HL-60 (cell line): ENCODE measurements at regions not wholly inside any gene's neighbourhood (a gene's known extent, or its start where the extent isn't known, plus 50 kb on each side); places are given as distances from the start of the nearest gene placed in this dataset.

ENCODE experiments used
- DNase-seq, 2 experiments: peaks; one replicate each; pipeline ENCODE4 v3.0.0-alpha.2; 2010 to 2020; ENCODE audit warnings: low read depth in 1 of 2, low spot score in 1 of 2
- H3K27ac ChIP-seq: fragments of 250-450 bp; sonication (Bioruptor Pico); replicated peaks from 2 replicates; pipeline ENCODE4 v1.5.1; 2020; ENCODE audit warnings: mild to moderate bottlenecking, moderate library complexity
- H3K27me3 ChIP-seq: fragments of 250-450 bp; sonication (Bioruptor Pico); 2 replicates; pipeline ENCODE4 v1.5.1; 2021; ENCODE audit warnings: mild to moderate bottlenecking, moderate library complexity; ENCODE audit not compliant: insufficient read depth, poor library complexity, severe bottlenecking
- H3K4me3 ChIP-seq: replicated peaks from 2 replicates; pipeline ENCODE4 v1.5.1; 2011; ENCODE audit warnings: mild to moderate bottlenecking, control low read depth, low read length; ENCODE audit not compliant: insufficient read depth
- CTCF ChIP-seq: IDR thresholded peaks from one replicate; pipeline ENCODE4 v1.5.1; 2011; ENCODE audit warnings: low read length, control low read depth, inconsistent platforms; ENCODE audit not compliant: insufficient read depth
- GABPA ChIP-seq: IDR thresholded peaks from 2 replicates; pipeline ENCODE4 v1.6.1; 2012; ENCODE audit warnings: low read depth
- POLR2AphosphoS5 ChIP-seq: IDR thresholded peaks from 2 replicates; pipeline ENCODE4 v1.6.1; 2012; ENCODE audit warnings: low read depth
- SPI1 ChIP-seq: IDR thresholded peaks from 2 replicates; pipeline ENCODE4 v1.6.1; 2012; ENCODE audit warnings: low read depth, mild to moderate bottlenecking, borderline replicate concordance
- TF ChIP-seq, protein P1 (sequence below): IDR thresholded peaks from 2 replicates; pipeline ENCODE4 v1.6.1; 2012; ENCODE audit warnings: low read depth; ENCODE audit not compliant: insufficient replicate concordance

DNA sequence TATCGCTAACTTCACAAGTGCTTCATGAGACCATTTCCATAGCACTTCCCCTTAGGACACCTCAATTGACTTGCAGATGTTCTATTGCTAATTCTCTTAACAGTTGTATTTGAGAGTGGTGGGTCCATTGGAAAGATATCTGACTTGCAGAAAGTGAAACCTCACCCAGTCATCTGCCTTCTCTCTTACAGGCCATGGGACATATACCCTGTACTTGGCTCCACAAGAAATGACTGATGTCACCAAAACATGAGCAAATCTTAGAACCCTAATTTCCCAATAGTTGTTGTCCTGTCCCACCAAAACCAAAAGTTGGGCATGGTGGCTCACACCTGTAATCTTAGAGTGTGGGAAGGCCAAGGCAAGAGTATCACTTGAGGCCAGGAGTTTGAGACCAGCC, 101.9 kb upstream of the MAML3 start:
- Histone ChIP-seq H3K27ac (no peak overlapping the region), H3K4me3 (no peak overlapping the region)

DNA sequence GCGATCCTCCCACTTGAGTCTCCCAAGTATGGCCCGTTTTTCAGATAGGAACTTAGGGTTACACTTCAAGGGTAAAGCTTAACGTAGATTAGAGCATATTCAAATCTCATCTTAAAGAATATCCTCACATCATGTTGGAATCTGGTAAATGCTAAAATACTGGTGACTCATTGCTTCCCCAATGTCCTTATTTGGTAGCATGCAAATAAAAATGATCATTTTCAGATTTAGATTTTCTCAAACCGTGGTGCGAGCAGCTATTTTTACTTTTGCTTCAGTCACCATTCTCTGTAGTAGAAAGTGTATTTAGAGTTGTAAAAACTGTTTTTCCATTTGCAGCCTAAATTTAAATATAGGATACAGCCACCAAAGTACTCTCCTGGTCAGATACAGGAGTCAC, 101.5 kb upstream of the MAML3 start:
- Histone ChIP-seq H3K27ac (no peak overlapping the region), H3K27me3 (no peaks in the 10 kb centered on the region), H3K4me3 (no peak overlapping the region)
- TF ChIP-seq, protein P1, sequence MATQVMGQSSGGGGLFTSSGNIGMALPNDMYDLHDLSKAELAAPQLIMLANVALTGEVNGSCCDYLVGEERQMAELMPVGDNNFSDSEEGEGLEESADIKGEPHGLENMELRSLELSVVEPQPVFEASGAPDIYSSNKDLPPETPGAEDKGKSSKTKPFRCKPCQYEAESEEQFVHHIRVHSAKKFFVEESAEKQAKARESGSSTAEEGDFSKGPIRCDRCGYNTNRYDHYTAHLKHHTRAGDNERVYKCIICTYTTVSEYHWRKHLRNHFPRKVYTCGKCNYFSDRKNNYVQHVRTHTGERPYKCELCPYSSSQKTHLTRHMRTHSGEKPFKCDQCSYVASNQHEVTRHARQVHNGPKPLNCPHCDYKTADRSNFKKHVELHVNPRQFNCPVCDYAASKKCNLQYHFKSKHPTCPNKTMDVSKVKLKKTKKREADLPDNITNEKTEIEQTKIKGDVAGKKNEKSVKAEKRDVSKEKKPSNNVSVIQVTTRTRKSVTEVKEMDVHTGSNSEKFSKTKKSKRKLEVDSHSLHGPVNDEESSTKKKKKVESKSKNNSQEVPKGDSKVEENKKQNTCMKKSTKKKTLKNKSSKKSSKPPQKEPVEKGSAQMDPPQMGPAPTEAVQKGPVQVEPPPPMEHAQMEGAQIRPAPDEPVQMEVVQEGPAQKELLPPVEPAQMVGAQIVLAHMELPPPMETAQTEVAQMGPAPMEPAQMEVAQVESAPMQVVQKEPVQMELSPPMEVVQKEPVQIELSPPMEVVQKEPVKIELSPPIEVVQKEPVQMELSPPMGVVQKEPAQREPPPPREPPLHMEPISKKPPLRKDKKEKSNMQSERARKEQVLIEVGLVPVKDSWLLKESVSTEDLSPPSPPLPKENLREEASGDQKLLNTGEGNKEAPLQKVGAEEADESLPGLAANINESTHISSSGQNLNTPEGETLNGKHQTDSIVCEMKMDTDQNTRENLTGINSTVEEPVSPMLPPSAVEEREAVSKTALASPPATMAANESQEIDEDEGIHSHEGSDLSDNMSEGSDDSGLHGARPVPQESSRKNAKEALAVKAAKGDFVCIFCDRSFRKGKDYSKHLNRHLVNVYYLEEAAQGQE = no peak
- TF ChIP-seq CTCF (no peak), GABPA (no peak), POLR2AphosphoS5 (no peak), SPI1 (no peak)
- DNase-seq = no peak

More for the DNA sequence above, 101.9 kb upstream of the MAML3 start:
- no peak for DNase-seq
- no peaks in the 10 kb centered on the region for H3K27me3 ChIP-seq
- TF ChIP-seq CTCF = no peak
- TF ChIP-seq GABPA = no peak
- TF ChIP-seq SPI1 = peak; percentile 14; the same call in 1 of the 2 replicates

GRCh38 chr4:140254651-140255299, 100.8 kb upstream of the MAML3 start:
- H3K27ac ChIP-seq = no peak overlapping the region
- no peak for DNase-seq
- TF ChIP-seq SPI1 (no peak), POLR2AphosphoS5 (no peak), CTCF (no peak), GABPA (no peak)
- TF ChIP-seq, protein P1 = no peak
- no peaks in the 10 kb centered on the region for H3K27me3 ChIP-seq
- no peak overlapping the region for H3K4me3 ChIP-seq

- no peak overlapping the region for H3K4me3 ChIP-seq
- H3K27ac ChIP-seq = no peak overlapping the region
Observed at GRCh38 chr4:140253556-140254027, 99.6 kb upstream of the MAML3 start.

More at GRCh38 chr4:140253556-140254027, 99.6 kb upstream of the MAML3 start:
- TF ChIP-seq SPI1 = no peak
- TF ChIP-seq CTCF = no peak
- TF ChIP-seq GABPA = no peak
- TF ChIP-seq, protein P1 = no peak
- no peak for TF ChIP-seq POLR2AphosphoS5
- no peaks in the 10 kb centered on the region for H3K27me3 ChIP-seq
- no peak for DNase-seq
